ENCODE measurements at regions not wholly inside any gene's neighbourhood (a gene's known extent, or its start where the extent isn't known, plus 50 kb on each side); places are given as distances from the start of the nearest gene placed in this dataset.
A peak's percentile ranks its signal among the peaks of the same experiment; 100 is the strongest.

DNA sequence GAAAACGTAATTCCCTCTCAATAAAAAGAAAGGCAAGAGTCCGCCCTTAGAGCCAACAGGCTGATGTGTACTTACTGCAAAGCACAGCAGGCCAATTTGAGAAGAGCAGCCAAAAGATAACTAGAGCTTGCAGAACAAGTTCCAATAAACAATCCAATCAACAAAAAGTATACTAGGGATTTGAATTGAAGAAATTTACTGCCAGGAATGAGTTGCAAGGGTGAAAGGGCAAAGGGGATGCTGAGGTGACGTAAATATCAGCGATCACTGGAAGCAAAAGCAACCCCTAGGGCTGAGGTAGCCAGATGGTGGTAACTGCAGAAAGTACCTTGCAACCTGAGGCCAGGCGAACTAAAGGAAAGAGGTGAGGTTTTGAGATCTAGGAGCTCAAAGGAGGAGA, 152.1 kb upstream of the TENM3 start:
- no peak for DNase-seq

DNA sequence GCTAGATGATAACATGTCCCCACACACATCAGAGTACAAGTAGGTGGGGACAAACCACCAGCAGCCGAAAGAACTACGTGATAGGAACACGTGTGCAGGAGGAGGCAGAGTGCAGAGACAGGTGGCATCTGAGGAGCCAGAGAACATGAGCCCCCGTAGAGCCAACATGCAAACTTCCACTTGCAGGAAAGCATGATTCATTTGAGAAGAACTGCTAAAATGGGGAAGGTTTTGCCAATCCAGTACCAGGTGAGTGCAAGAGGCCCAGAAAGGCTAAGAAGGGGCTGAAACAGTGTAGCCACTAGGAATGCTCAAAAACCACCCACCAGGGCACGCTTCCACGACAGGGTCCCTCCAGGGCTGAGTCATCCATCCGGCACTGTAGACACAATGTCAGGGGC, 149.8 kb upstream of the TENM3 start:
- DNase-seq, result peak; percentile 18

DNA sequence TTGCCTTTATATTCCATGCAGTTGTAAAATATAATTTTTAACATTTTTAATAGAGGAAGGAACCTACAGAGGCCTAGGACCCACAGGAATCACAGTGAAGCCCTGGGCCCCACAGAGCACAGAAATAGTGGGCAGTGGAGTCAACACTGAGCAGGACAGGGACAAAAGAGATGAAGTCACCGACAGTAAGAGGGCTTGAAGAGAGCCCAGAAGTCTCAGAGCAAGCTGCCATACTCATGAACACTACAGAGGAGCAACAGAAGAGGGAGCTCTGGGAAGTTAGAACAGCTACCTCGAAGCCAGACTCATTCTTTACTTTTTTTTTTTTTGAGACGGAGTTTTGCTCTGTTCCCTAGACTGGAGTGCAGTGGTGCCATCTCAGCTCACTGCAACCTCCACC, 149.3 kb upstream of the TENM3 start:
- DNase-seq, result no peak

DNA sequence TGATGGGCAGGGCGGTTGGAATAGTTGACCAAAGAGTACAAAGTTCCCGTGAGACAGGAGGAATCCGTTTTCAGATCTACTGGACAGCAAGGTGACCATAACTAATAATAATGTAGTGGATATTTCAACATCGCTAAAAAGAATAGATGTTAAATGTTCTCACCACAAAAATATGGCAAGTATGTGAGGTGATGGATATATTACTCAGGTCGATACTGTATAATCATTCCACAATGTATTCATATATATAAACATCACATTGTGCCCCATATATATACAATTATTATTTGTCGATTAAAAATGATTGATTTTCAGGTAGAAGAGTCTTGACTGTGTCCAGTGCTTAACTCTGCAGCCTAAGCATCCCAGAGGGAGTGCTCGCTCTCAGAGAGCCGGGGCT, 141.6 kb upstream of the TENM3 start:
- DNase-seq, result no peak

DNA sequence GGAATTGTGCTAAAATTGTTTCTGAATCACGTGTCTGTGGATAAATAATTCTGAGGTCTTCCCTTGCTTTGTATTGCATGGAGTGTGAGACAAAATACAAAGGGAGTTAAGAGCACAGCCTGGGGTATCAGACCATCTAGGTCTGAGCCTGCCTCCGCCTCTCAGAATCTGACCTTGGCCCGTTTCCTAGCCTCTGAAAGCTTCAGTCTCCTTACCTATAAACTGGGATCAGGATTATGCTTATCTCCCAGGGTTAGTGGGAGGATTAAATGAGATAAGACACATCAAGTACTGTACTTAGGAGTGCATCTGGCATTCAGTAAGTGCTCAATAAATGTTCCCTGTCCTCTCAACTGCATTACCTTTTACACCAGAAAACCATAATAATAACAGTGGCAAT, 140.6 kb upstream of the TENM3 start:
- no peak for DNase-seq

DNA sequence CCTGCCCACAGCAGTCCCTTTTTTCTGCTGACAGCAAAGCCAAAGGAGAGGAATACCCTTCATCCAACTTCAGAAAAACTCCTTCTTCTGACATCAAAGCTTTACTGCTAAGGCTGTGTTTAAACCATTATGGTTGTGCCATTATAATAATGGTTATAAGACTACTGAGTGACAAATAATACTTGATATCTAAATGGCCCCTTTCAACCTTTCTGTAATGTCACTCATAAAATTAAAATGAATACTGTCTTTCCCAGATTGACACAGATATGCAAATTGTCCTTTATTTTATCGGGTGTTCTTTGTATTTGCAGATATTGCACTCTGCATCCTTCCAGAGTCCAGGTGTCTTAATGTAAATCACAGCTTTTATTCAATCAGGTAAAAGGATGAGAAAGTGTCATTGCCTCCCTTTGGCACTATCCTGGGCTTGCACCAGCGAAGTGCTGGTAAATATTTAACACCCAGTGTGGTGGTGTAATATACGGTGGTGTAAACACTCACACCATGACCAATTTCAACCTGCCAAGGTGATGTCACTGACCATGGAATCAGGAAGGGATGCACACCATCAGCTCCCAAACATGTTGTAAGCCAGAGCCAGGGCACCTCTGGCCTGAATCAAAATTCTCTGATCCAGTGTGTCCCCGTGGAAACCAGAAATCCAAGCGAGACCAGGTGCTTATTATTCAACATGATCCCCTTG, 139.4 kb upstream of the TENM3 start:
- DNase-seq, result no peak

DNA sequence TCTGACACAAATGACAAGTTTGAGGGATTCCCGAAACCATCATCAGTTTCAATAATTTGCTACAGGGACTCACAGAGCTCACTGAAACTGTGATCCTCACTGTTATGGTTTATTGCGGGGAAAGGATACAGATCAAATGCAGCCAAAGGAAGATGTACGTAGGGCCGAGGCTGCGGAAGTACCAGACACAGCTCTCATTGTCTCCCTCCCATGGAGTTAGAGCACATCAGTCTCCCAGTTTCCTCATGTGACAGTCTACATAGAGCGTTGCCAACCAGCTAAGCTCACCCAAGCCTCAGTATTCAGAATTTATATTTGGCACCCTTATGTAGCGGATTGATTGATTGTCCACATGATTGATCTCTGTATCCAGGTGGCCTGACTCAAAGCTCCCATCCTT, 137.8 kb upstream of the TENM3 start:
- no peak for DNase-seq

DNA sequence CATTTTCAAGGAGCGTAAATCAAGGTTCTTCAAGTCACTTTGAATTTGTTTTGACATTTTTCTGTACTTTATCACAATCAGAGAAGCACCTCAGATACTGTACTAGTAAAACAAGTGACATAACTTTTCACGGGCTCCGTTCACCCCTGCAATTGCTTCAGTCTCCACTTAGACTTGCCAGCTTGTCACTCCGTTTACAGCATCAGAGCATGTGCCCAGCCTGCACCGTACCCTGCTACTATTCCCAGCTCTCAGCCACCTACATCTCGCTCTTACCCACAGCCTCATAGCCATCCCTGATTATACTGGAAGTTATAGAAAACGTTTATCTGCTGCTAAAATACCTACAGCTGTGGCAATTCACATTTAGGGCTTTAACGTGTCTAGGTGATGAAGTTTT, 135.3 kb upstream of the TENM3 start:
- DNase-seq, result no peak

DNA sequence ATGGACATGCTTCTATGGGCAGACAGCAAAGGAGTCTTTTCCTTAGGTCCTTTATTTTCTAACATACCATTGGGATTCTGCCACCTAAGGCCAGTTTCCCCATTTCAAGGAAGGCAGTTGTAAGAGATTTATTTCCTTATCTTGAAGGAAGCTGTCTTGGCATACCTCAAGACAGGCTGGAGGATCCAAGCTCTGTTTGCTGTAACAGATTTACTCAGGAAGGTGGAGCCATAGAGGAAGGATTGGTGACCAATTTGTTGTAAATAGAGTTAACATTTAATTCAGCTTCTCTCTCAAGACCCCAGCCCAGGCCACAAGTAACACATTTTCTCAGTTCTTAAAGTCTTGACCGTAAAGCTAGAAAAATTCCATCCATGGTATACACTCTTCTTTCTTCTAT, 131.6 kb upstream of the TENM3 start:
- DNase-seq, result no peak

DNA sequence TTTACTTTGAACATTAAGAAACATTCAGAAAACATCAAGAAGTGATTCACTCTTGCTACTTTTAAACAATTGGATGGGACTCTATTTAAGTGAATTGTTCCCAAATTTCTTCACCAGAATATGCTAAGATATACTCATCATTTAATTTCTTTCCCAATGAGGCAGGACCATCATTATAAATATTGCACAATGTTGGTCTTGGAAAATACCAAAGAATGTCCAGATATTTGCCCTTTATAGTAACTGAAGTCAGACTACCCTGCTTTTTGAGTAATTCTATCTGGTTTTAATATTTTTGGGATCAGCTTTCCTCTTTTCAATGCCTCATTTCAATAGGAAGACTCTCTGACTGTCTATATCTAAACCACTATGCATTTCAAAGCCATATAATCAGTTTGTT, 129.4 kb upstream of the TENM3 start:
- peak; percentile 54 for DNase-seq

DNA sequence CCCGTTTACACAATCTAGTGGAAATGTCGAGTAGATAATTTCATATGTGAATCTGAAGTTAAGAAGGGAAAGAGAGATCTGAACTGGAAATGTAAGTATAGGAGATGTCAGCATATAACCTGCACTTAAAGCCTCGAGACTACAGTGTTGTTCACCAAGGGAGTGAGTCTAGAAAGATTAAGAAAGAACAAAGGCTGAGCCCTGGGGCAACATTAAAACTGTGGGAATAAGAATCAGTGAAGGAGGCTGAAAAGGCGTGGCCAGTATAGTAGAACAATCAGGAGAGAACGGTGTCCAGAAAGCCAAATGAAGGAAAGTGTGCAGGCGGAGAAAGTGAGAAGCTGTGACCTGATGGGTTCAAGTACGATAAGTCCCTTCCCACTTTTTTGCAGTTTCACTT, 118.8 kb upstream of the TENM3 start:
- no peak for DNase-seq

DNA sequence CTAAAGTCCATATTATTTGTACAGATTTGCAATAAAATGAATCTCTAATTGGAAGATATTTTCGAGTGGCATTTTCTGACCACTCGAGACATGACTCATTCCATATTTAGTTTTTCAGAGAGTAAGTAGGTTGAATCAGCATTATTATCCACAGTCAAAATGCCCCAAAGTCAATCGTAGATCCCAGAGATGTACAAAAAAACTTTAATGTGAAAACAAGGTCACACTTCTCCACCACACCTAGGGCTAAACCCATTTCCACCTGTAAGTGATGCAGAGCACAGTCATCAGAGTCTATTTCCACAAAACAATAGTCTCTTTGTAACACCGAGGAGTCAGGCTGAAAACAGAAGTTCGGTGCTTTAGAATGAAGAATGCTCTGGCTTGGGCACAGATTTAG, 117.1 kb upstream of the TENM3 start:
- DNase-seq, result peak; percentile 22

DNA sequence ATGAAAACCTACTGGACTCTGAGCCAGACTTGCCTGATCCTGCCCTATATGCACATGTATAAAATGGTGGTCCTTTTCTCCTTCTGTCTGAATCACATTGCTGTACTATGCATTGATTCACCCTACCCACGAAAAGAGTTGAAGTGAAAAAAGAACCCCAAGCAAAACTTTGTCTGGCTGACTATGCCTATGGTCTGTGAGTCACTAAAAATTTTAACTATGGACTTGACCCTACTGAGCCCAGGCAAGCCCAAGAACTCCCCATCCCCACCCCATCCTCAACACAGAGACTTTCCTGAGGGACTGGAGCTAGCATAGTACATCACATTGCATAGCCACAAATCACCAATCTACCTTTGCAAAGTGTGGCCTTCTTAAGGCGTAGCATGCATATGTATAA, 116.6 kb upstream of the TENM3 start:
- DNase-seq, result peak; percentile 51

DNA sequence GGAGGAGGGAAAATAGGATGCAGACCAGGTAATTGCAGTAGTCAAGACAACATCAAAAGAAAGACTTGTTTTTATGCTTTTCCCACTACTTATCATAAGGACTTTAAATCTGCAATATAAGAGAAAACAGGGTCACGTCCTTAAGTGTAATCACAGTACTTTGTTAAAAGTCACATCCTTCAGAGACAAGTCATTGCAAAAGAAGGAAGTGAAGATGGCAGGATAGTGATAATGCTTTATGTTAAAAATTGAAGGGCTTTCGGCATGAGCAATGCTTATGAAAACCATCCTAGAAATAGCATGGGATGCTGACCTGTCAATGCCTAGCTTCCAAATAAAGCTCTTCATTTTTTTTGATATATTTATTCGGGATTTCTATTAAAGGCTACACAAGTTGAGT, 110.2 kb upstream of the TENM3 start:
- no peak for DNase-seq

DNA sequence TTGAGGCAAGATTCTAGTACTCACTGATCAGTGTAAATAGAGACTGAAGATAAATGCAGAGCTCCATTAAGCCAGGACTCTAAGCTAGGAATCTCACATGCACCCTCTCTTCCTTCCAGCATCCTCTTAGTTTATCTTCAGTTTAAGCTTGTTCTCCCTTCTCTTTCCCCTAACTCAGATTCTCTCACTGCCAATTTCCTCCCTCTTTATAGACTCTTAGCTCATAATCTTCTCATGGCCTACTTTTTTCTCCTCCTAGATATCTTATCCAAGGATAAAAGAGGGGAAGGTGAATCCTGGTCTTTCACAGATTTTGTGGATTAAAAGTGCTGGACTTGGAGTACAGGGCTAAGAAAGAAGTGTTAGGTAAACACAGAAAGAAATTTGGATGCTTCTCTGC, 108.9 kb upstream of the TENM3 start:
- no peak for DNase-seq

DNA sequence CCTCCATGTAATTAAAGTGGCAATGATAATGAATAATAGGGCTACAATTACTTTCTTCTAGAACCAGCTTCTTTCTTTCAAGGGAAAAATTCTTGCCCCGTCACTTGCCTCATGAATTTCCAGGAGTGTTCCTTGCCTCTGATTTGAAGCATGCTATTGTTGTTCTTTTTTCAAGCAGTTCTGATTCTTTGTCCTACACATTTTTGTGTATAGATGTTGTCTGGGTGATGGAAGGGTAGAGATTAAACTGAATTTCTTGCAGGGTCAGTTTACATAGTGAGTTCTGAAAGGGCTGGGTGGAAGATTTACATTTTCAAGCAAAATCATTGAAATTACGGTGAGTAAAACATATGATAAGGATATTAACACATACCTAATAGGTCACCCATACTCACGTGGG, 107.0 kb upstream of the TENM3 start:
- DNase-seq, result no peak

DNA sequence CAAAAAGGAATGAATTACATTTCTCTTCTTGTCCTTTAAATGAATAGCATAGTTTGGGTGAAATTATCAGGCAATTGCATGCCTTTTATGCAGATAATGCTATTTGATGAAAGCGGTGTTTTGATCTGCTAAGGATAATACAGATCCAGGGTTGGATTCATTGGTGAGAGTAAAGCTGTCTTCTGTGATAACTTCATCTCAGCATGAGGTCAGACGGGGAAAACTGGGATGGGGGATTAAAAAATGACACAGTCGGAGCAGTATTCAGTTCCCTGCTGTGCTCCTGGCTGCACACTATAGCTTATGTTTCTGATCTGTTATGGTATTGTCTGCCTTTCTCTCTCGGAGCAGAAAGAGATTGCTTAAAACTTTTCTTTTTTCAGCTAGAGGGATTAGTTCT, 105.9 kb upstream of the TENM3 start:
- DNase-seq, result peak; percentile 87

DNA sequence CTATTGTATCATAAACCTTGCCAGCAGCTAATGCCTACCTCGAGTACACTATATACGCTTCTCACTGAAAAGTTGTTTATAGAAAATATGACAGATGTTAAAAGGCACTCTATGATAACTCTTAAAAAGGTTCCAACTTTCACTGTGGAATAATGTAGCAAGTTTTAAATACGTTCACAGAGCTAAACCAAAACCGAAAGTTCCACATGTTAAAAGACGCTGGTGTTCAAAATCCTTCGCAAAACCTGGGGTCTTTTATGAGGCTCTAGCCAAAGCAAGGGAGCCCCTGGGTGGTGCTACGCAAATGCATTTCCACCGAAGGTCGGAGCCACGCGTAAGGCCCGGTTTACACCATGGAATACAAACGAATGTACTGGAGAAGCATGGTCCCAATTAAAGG, 103.7 kb upstream of the TENM3 start:
- DNase-seq, result peak; percentile 7

DNA sequence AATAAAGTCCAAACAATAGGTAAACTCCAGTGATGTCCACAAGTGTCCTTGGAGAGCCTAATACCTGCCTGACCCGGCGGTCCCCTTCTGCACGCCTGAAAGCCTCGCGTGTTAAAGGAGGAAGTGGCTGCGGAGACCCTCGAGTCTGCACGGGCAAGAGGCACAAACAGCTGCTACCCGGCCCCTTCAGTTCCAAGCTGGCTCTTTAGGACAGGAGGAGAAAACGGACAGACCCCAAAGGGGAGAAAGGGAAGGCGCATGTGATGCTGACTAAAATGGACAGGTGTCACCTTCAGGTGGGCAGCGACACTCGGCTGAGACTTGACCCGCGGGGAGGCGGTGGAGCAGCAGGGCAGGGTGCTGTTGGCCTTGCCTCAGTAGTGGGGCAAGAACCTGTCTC, 102.7 kb upstream of the TENM3 start:
- no peak for DNase-seq

DNA sequence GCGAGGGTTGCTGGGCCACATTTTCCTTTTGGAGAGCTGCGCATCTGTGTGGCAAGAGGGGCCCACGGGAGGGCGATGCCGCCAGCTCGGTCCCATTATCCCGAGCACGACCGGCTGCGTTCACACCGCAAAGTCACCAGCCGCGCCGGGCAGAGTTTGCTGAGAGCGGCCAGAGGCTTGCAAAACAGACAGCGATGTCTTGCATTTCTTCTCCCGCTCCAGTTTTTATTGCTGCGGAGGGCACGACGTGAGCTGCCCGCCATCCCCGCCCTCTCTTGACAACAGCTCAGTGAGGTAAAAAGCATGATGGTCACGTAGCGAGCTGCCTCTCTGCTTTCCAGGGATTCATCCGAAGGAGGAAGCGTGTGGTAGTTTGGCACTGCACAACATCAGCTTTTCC, 102.1 kb upstream of the TENM3 start:
- no peak for DNase-seq

DNA sequence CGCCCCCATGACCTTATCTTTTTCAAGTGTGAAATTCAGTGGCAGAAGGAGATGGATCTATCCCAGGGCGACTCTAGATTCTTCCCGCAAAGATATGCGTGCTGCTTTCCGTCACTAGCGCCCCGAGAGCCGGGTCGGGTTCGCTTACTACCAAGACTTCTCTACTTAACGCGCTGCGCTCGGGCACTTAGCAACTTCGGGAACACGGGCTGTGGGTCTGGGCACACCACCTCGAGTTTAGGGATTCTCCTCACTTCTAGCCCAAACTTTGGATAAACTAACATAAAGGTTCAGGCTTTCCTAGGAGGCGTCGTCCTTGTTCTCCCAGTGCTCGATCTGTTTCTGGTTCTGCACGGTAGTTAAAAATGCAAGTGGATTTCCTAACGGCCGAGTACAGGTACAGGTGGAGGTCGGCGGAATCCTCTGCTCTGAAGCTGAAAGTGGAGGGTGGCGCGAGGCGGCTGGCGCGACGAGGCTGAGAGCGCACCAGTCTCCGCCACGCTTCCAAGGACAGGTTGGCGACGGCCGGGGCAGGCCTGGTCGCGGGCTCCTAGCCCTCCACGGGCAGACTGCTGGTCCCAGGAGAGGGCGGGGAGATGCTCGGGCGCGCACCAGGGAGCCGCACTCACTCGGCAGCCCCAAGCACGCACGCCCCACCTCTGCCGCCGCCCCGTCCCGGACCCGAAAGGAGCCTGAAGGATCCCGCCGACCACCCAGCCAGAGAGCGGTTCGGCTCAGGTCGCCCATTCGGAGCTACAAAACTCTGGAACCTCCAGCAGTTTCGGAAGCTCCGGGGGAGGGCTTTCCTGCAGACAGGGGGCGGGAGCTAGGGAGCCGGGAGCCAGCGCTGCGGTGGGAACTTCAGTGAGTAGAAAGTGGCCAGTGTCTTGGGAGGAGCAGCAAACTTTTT, 100.8 kb upstream of the TENM3 start:
- DNase-seq, result peak; percentile 67

DNA sequence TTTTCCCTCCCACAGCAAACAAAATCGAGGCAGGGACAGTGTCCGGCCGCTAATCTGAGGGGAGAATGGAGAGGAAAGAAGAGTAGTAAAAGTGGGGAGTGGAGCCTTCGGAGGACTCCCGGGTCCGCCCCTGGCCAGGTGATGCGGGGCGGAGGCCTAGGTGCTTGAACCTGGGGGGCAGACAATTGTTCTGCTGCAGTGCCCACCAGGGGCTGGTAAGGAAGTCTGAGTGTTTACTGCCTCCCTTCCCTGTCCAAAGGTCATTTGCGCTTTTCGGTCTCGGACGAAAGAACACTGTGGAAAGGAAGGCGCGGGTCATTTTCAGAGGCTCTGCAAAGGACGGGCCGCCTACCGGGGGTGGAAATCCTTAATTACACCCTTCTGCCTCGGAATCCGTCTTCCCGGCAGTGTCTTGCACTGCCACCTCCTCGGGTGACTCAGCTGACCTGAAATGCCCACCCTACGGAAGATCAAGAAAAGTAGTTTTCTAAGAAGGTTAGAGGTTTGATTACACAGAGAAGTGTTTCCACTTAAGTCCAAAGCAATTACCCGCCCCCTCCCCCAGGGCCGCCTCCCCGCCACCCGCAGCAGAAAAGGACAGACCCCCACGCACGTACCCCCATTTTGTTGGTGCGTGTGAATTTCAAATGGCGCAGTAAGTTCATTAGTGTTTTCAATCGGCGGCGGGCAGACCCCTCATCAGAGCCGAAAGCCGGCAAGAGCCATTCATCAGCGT, 99.9 kb upstream of the TENM3 start:
- peak; percentile 30 for DNase-seq

DNA sequence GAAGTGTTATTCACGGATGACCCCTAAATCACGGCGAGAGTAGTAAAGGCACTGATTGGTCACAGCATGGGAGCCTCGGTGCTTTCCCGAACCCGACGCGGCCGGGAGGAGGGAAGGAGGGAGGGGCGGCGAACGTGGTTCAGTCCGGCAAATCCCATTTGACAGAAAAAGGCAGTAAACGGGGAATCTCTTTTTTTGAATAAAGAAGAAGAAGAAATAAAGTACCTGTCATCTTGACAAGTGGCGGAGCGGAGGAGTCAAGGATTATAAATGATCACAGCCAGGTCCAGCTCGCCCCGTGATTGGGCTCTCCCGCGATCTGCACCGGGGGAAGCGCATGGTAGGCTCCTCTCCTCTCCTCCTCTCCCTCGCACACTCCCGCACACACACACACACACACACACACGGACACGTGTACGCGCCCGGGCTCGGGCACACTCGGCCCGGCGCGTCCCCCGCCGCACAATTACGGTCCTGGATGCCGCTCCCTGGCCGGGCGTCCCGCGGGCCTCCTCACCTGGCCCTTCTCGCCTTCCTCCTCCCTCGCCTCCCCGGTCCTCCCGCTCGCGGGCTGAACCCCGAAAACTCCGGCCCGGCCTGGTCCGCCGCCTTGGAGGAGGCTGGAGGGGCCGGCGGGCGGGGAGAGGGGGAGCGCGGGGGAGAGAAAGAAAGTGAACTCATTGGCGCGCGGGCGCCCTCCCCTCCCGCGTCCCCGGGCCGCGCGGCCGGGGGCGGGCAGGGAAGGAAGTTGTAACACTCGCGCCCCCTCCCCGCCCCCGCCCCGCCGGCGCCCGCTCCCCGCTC, 99.2 kb upstream of the TENM3 start:
- peak; percentile 88 for DNase-seq
